ENCODE measurements at regions not wholly inside any gene's neighbourhood (a gene's known extent, or its start where the extent isn't known, plus 50 kb on each side); places are given as distances from the start of the nearest gene placed in this dataset.
A peak's percentile ranks its signal among the peaks of the same experiment; 100 is the strongest.

GRCh38 chr2:8408560-8409460 lies 273.0 kb upstream of the ID2 start:
- H3K36me3 ChIP-seq (ENCODE audit: control insufficient read depth, insufficient read depth, low read length): no peaks in the 10 kb centered on the region
- no peak overlapping the region for H3K4me3 ChIP-seq (ENCODE audit: low read length)
- no peaks in the 10 kb centered on the region for H3K27me3 ChIP-seq (ENCODE audit: control insufficient read depth, insufficient read depth, low read length)
- H3K4me1 ChIP-seq (ENCODE audit: control insufficient read depth, insufficient read depth, low read length): peaks cover 33% of the 10 kb centered on the region
- DNase-seq: no peak
- WGBS (ENCODE audit: insufficient coverage, low lambda C conversion rate): no CpG with 5 or more reads among the region's 8 CpGs
- no peaks in the 10 kb centered on the region for H3K9me3 ChIP-seq (ENCODE audit: control insufficient read depth, low read depth, low read length)
- H3K27ac ChIP-seq (ENCODE audit: low read length): no peak overlapping the region

- WGBS (ENCODE audit: insufficient coverage, low lambda C conversion rate): no CpG with 5 or more reads among the region's 5 CpGs
- DNase-seq: no peak
- peaks cover 36% of the 10 kb centered on the region for H3K4me1 ChIP-seq (ENCODE audit: control insufficient read depth, insufficient read depth, low read length)
- no peaks in the 10 kb centered on the region for H3K27me3 ChIP-seq (ENCODE audit: control insufficient read depth, insufficient read depth, low read length)
- no peaks in the 10 kb centered on the region for H3K36me3 ChIP-seq (ENCODE audit: control insufficient read depth, insufficient read depth, low read length)
- no peak overlapping the region for H3K4me3 ChIP-seq (ENCODE audit: low read length)
- no peaks in the 10 kb centered on the region for H3K9me3 ChIP-seq (ENCODE audit: control insufficient read depth, low read depth, low read length)
- H3K27ac ChIP-seq (ENCODE audit: low read length): no peak overlapping the region
Observed at GRCh38 chr2:8409461-8410260, 272.2 kb upstream of the ID2 start.

- Histone ChIP-seq H3K27me3 (ENCODE audit: control insufficient read depth, insufficient read depth, low read length) (no peaks in the 10 kb centered on the region), H3K27ac (ENCODE audit: low read length) (peak overlapping the region; percentile 83), H3K36me3 (ENCODE audit: control insufficient read depth, insufficient read depth, low read length) (no peaks in the 10 kb centered on the region), H3K4me3 (ENCODE audit: low read length) (no peak overlapping the region), H3K9me3 (ENCODE audit: control insufficient read depth, low read depth, low read length) (no peaks in the 10 kb centered on the region), H3K4me1 (ENCODE audit: control insufficient read depth, insufficient read depth, low read length) (peaks cover 51% of the 10 kb centered on the region)
- WGBS (ENCODE audit: insufficient coverage, low lambda C conversion rate): no CpG with 5 or more reads among the region's 9 CpGs
- DNase-seq: peak; percentile 91 to 96
Observed at GRCh38 chr2:8412082-8412481, 269.8 kb upstream of the ID2 start.

- WGBS (ENCODE audit: insufficient coverage, low lambda C conversion rate): no CpG with 5 or more reads among the region's 4 CpGs
- peak in 1 of 2 donors; percentile 40 for DNase-seq
- Histone ChIP-seq H3K27me3 (ENCODE audit: control insufficient read depth, insufficient read depth, low read length) (no peaks in the 10 kb centered on the region), H3K4me3 (ENCODE audit: low read length) (no peak overlapping the region), H3K4me1 (ENCODE audit: control insufficient read depth, insufficient read depth, low read length) (peaks cover 51% of the 10 kb centered on the region), H3K36me3 (ENCODE audit: control insufficient read depth, insufficient read depth, low read length) (no peaks in the 10 kb centered on the region), H3K27ac (ENCODE audit: low read length) (peak overlapping the region; percentile 83), H3K9me3 (ENCODE audit: control insufficient read depth, low read depth, low read length) (no peaks in the 10 kb centered on the region)
Observed at GRCh38 chr2:8412586-8412985, 269.3 kb upstream of the ID2 start.

GRCh38 chr2:8413589-8414135 lies 268.2 kb upstream of the ID2 start:
- no CpG with 5 or more reads among the region's 6 CpGs for WGBS (ENCODE audit: insufficient coverage, low lambda C conversion rate)
- Histone ChIP-seq H3K27me3 (ENCODE audit: control insufficient read depth, insufficient read depth, low read length) (no peaks in the 10 kb centered on the region), H3K36me3 (ENCODE audit: control insufficient read depth, insufficient read depth, low read length) (no peaks in the 10 kb centered on the region), H3K4me1 (ENCODE audit: control insufficient read depth, insufficient read depth, low read length) (peaks cover 51% of the 10 kb centered on the region), H3K27ac (ENCODE audit: low read length) (peak overlapping the region; percentile 83), H3K9me3 (ENCODE audit: control insufficient read depth, low read depth, low read length) (no peaks in the 10 kb centered on the region), H3K4me3 (ENCODE audit: low read length) (no peak overlapping the region)
- peak; percentile 89 to 93 for DNase-seq

- H3K36me3 ChIP-seq (ENCODE audit: control insufficient read depth, insufficient read depth, low read length): no peaks in the 10 kb centered on the region
- H3K27me3 ChIP-seq (ENCODE audit: control insufficient read depth, insufficient read depth, low read length): no peaks in the 10 kb centered on the region
- no peak for DNase-seq
- H3K27ac ChIP-seq (ENCODE audit: low read length): peak overlapping the region; percentile 78
- H3K4me1 ChIP-seq (ENCODE audit: control insufficient read depth, insufficient read depth, low read length): peaks cover 51% of the 10 kb centered on the region
- WGBS (ENCODE audit: insufficient coverage, low lambda C conversion rate): 100% methylated on average over 4 of the region's 13 CpGs
- H3K4me3 ChIP-seq (ENCODE audit: low read length): no peak overlapping the region
- no peaks in the 10 kb centered on the region for H3K9me3 ChIP-seq (ENCODE audit: control insufficient read depth, low read depth, low read length)
Observed at GRCh38 chr2:8414946-8415879, 266.6 kb upstream of the ID2 start.

GRCh38 chr2:8416001-8416571 lies 265.8 kb upstream of the ID2 start:
- WGBS (ENCODE audit: insufficient coverage, low lambda C conversion rate): no CpG with 5 or more reads among the region's 6 CpGs
- no peaks in the 10 kb centered on the region for H3K27me3 ChIP-seq (ENCODE audit: control insufficient read depth, insufficient read depth, low read length)
- peak; percentile 50 to 80 for DNase-seq
- peak overlapping the region; percentile 63 for H3K27ac ChIP-seq (ENCODE audit: low read length)
- H3K4me1 ChIP-seq (ENCODE audit: control insufficient read depth, insufficient read depth, low read length): peaks cover 47% of the 10 kb centered on the region
- no peaks in the 10 kb centered on the region for H3K36me3 ChIP-seq (ENCODE audit: control insufficient read depth, insufficient read depth, low read length)
- H3K9me3 ChIP-seq (ENCODE audit: control insufficient read depth, low read depth, low read length): no peaks in the 10 kb centered on the region
- H3K4me3 ChIP-seq (ENCODE audit: low read length): no peak overlapping the region

GRCh38 chr2:8416849-8417832 lies 264.7 kb upstream of the ID2 start:
- DNase-seq: no peak
- WGBS (ENCODE audit: insufficient coverage, low lambda C conversion rate): 80% methylated on average over 1 of the region's 10 CpGs

GRCh38 chr2:8418721-8419120 lies 263.1 kb upstream of the ID2 start:
- H3K4me1 ChIP-seq (ENCODE audit: control insufficient read depth, insufficient read depth, low read length): peaks cover 23% of the 10 kb centered on the region
- H3K4me3 ChIP-seq (ENCODE audit: low read length): no peak overlapping the region
- no peak overlapping the region for H3K27ac ChIP-seq (ENCODE audit: low read length)
- no CpG with 5 or more reads among the region's 3 CpGs for WGBS (ENCODE audit: insufficient coverage, low lambda C conversion rate)
- no peaks in the 10 kb centered on the region for H3K27me3 ChIP-seq (ENCODE audit: control insufficient read depth, insufficient read depth, low read length)
- no peak for DNase-seq
- no peaks in the 10 kb centered on the region for H3K9me3 ChIP-seq (ENCODE audit: control insufficient read depth, low read depth, low read length)
- H3K36me3 ChIP-seq (ENCODE audit: control insufficient read depth, insufficient read depth, low read length): no peaks in the 10 kb centered on the region

More at GRCh38 chr2:8416849-8417832, 264.7 kb upstream of the ID2 start:
- Histone ChIP-seq H3K27me3 (ENCODE audit: control insufficient read depth, insufficient read depth, low read length) (no peaks in the 10 kb centered on the region), H3K27ac (ENCODE audit: low read length) (no peak overlapping the region), H3K9me3 (ENCODE audit: control insufficient read depth, low read depth, low read length) (no peaks in the 10 kb centered on the region), H3K4me1 (ENCODE audit: control insufficient read depth, insufficient read depth, low read length) (peaks cover 38% of the 10 kb centered on the region), H3K36me3 (ENCODE audit: control insufficient read depth, insufficient read depth, low read length) (no peaks in the 10 kb centered on the region), H3K4me3 (ENCODE audit: low read length) (no peak overlapping the region)
